ENCODE measurements at regions not wholly inside any gene's neighbourhood (a gene's known extent, or its start where the extent isn't known, plus 50 kb on each side); places are given as distances from the start of the nearest gene placed in this dataset.

DNA sequence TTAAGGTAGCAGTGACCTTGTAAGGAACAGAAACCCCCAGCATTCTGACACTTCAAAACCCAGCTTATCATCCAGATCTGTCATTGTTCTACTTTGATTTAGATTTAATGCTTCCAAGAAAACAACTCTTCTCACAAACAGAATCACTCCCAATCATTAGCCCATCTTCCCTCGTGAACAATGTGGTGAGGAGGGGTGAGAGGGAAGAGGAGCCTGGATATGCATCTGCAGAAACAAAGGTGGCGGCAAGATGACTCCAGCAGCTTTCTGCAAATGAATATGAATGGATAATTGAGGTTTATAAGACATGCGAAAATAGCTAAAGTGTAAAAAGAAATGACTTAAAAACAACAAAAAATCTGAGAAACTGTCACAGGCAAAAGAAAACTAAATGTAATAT, 859.9 kb upstream of the SLC10A2 start:
- Histone ChIP-seq H3K4me1 (no peaks in the 10 kb centered on the region), H3K27me3 (no peaks in the 10 kb centered on the region), H3K4me3 (no peak overlapping the region), H3K27ac (no peak overlapping the region), H3K36me3 (no peaks in the 10 kb centered on the region), H3K9me3 (no peaks in the 10 kb centered on the region)
- WGBS, 2 donors (ENCODE audit: low coverage in 1 of 2), result 17 to 66% methylated on average over 1 to 3 of the region's 3 CpGs
- ATAC-seq, result no peak
- no peak for TF ChIP-seq CTCF (IDR thresholded peaks at IDR 0.05)
- no peak for TF ChIP-seq EP300 (IDR thresholded peaks at IDR 0.05)
- TF ChIP-seq POLR2AphosphoS5 (IDR thresholded peaks at IDR 0.05), result no peak
- TF ChIP-seq POLR2A (IDR thresholded peaks at IDR 0.05), result no peak

DNA sequence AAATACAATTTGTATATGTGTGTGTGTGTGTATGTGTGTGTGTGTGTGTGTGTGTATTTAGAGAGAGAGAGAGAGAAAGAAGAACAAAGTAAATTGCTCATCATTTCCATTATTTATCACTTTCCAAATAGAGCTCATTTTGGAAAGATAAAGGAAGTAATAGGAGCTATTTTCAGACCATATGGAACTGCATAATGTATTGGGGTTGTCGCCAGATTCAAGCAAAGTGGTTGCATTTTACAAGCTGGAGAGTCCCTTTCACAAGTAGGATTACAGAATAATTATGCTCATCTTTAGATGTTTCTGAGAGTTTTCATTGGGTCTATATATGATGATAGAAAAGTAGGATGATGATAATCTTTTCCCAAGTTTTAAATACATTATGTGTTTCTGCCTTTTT, 842.7 kb upstream of the SLC10A2 start:
- Histone ChIP-seq H3K4me1 (no peaks in the 10 kb centered on the region), H3K27me3 (no peaks in the 10 kb centered on the region), H3K4me3 (no peak overlapping the region), H3K9me3 (no peaks in the 10 kb centered on the region), H3K27ac (no peak overlapping the region), H3K36me3 (no peaks in the 10 kb centered on the region)
- no peak for ATAC-seq
- TF ChIP-seq POLR2AphosphoS5 (IDR thresholded peaks at IDR 0.05), result no peak
- no peak for TF ChIP-seq CTCF (IDR thresholded peaks at IDR 0.05)
- no peak for TF ChIP-seq POLR2A (IDR thresholded peaks at IDR 0.05)
- no peak for TF ChIP-seq EP300 (IDR thresholded peaks at IDR 0.05)
- 69 to 93% methylated on average over 1 of the region's 1 CpG for WGBS, 2 donors (ENCODE audit: low coverage in 1 of 2)

GRCh38 chr13:103908274-103908673, 842.1 kb upstream of the SLC10A2 start:
- Histone ChIP-seq H3K9me3 (no peaks in the 10 kb centered on the region), H3K4me3 (no peak overlapping the region), H3K36me3 (no peaks in the 10 kb centered on the region), H3K27ac (no peak overlapping the region), H3K27me3 (no peaks in the 10 kb centered on the region), H3K4me1 (no peaks in the 10 kb centered on the region)
- TF ChIP-seq EP300 (IDR thresholded peaks at IDR 0.05) (no peak), POLR2AphosphoS5 (IDR thresholded peaks at IDR 0.05) (no peak), POLR2A (IDR thresholded peaks at IDR 0.05) (no peak), CTCF (IDR thresholded peaks at IDR 0.05) (no peak)
- ATAC-seq, result no peak
- 70 to 84% methylated on average over 5 of the region's 5 CpGs for WGBS, 2 donors (ENCODE audit: low coverage in 1 of 2)

DNA sequence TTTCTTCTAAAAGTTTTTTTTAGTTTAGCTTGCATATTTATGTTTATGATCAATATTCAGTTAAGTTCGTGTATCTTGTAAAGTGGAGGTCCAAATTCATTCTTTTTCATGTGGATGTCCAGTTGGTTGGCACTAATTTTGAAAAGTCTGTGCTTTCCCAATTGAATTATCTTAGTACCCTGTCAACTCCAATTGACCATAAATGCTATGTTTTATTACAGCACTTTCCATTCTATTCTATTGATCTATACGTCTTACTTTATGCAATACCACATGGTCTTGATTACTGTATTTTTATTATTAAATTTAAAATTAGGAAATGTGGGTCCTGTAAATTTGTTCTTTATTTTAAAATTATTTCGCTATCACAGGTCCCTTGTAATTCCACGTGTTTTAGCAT, 837.6 kb upstream of the SLC10A2 start:
- no peak for ATAC-seq
- H3K4me1 ChIP-seq, result no peaks in the 10 kb centered on the region
- H3K27me3 ChIP-seq, result no peaks in the 10 kb centered on the region
- H3K4me3 ChIP-seq, result no peak overlapping the region
- H3K27ac ChIP-seq, result no peak overlapping the region
- no peaks in the 10 kb centered on the region for H3K9me3 ChIP-seq
- WGBS, 2 donors (ENCODE audit: low coverage in 1 of 2), result 68 to 82% methylated on average over 4 of the region's 4 CpGs
- no peaks in the 10 kb centered on the region for H3K36me3 ChIP-seq
- no peak for TF ChIP-seq CTCF (IDR thresholded peaks at IDR 0.05)
- TF ChIP-seq POLR2AphosphoS5 (IDR thresholded peaks at IDR 0.05), result no peak
- no peak for TF ChIP-seq POLR2A (IDR thresholded peaks at IDR 0.05)
- no peak for TF ChIP-seq EP300 (IDR thresholded peaks at IDR 0.05)

DNA sequence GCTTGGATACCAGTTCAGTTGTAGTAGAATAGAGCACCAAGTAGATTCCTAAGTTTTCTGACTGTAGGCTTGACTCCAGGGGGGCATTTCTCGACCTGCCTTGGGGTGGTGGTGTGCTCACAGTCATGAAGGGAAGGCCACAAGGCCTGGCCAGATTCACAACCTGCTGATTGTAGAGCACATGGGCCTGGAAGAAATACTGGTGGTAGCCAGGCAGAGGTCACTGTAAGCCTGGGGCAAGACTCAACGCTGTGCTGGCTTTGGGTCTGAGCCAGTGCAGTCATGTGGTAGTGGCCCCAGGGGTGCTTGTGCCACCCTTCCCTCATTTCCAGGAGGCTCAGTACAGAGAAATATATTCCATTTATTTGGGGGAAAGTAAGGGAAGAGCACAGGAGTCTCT, 832.3 kb upstream of the SLC10A2 start:
- no peak overlapping the region for H3K4me3 ChIP-seq
- no peak for ATAC-seq
- WGBS, 2 donors (ENCODE audit: low coverage in 1 of 2), result no CpG with 5 or more reads among the region's 2 CpGs
- H3K4me1 ChIP-seq, result no peaks in the 10 kb centered on the region
- H3K36me3 ChIP-seq, result no peaks in the 10 kb centered on the region
- H3K27ac ChIP-seq, result no peak overlapping the region
- peaks cover 0 to 5% (median 0%) of the 10 kb centered on the region in 3 donors for H3K9me3 ChIP-seq
- TF ChIP-seq POLR2AphosphoS5 (IDR thresholded peaks at IDR 0.05) (no peak), CTCF (IDR thresholded peaks at IDR 0.05) (no peak), EP300 (IDR thresholded peaks at IDR 0.05) (no peak)
- no peaks in the 10 kb centered on the region for H3K27me3 ChIP-seq

All from gastroesophageal sphincter (tissue), 4 donors.